ENCODE measurements at regions not wholly inside any gene's neighbourhood (a gene's known extent, or its start where the extent isn't known, plus 50 kb on each side); places are given as distances from the start of the nearest gene placed in this dataset.
"Not testable (repeated sequence)": the region's sequence is repeated elsewhere in the genome, so short reads cannot be mapped to it uniquely, and the experiment has no call there.

GRCh38 chr14:50023671-50024490 lies 92.5 kb downstream of the VCPKMT start:
- peaks cover under 1% of the 10 kb centered on the region for H3K4me1 ChIP-seq (ENCODE audit: insufficient read depth, low read length)
- H3K27me3 ChIP-seq (ENCODE audit: control insufficient read depth in 1 of 2, insufficient read depth in 2 of 2, low read length in 2 of 2): no peaks in the 10 kb centered on the region
- H3K4me3 ChIP-seq (ENCODE audit: low read depth in 1 of 2, low read length in 2 of 2): no peak overlapping the region
- no peaks in the 10 kb centered on the region for H3K36me3 ChIP-seq (ENCODE audit: insufficient read depth, low read length)
- H3K27ac ChIP-seq (ENCODE audit: low read depth, low read length): peak overlapping the region; percentile 57
- no peak overlapping the region for H3K9ac ChIP-seq (ENCODE audit: low read length)
- peaks cover 3% of the 10 kb centered on the region for H3K9me3 ChIP-seq (ENCODE audit: low read length)

GRCh38 chr14:50025073-50025472 lies 91.3 kb downstream of the VCPKMT start:
- Histone ChIP-seq H3K9ac (ENCODE audit: low read length) (no peak overlapping the region), H3K36me3 (ENCODE audit: insufficient read depth, low read length) (no peaks in the 10 kb centered on the region), H3K4me1 (ENCODE audit: insufficient read depth, low read length) (no peaks in the 10 kb centered on the region), H3K9me3 (ENCODE audit: low read length) (peaks cover 3% of the 10 kb centered on the region), H3K27me3 (ENCODE audit: control insufficient read depth in 1 of 2, insufficient read depth in 2 of 2, low read length in 2 of 2) (no peaks in the 10 kb centered on the region), H3K27ac (ENCODE audit: low read depth, low read length) (no peak overlapping the region), H3K4me3 (ENCODE audit: low read depth in 1 of 2, low read length in 2 of 2) (no peak overlapping the region)

- H3K9me3 ChIP-seq (ENCODE audit: low read length): peaks cover 3% of the 10 kb centered on the region
- H3K4me3 ChIP-seq (ENCODE audit: low read depth in 1 of 2, low read length in 2 of 2): no peak overlapping the region
- no peak overlapping the region for H3K27ac ChIP-seq (ENCODE audit: low read depth, low read length)
These were observed 90.6 kb downstream of the VCPKMT start for GRCh38 chr14:50025776-50026175.

GRCh38 chr14:50026396-50026795 lies 90.0 kb downstream of the VCPKMT start:
- no peak overlapping the region for H3K9ac ChIP-seq (ENCODE audit: low read length)
- peaks cover 3% of the 10 kb centered on the region for H3K9me3 ChIP-seq (ENCODE audit: low read length)
- H3K36me3 ChIP-seq (ENCODE audit: insufficient read depth, low read length): no peaks in the 10 kb centered on the region
- H3K4me3 ChIP-seq (ENCODE audit: low read depth in 1 of 2, low read length in 2 of 2): no peak overlapping the region
- H3K27me3 ChIP-seq (ENCODE audit: control insufficient read depth in 1 of 2, insufficient read depth in 2 of 2, low read length in 2 of 2): no peaks in the 10 kb centered on the region
- H3K27ac ChIP-seq (ENCODE audit: low read depth, low read length): no peak overlapping the region
- H3K4me1 ChIP-seq (ENCODE audit: insufficient read depth, low read length): no peaks in the 10 kb centered on the region

More at GRCh38 chr14:50025776-50026175, 90.6 kb downstream of the VCPKMT start:
- no peaks in the 10 kb centered on the region for H3K27me3 ChIP-seq (ENCODE audit: control insufficient read depth in 1 of 2, insufficient read depth in 2 of 2, low read length in 2 of 2)
- H3K4me1 ChIP-seq (ENCODE audit: insufficient read depth, low read length): no peaks in the 10 kb centered on the region
- no peak overlapping the region for H3K9ac ChIP-seq (ENCODE audit: low read length)
- H3K36me3 ChIP-seq (ENCODE audit: insufficient read depth, low read length): no peaks in the 10 kb centered on the region

GRCh38 chr14:50027816-50028215 lies 88.6 kb downstream of the VCPKMT start:
- no peak overlapping the region for H3K9ac ChIP-seq (ENCODE audit: low read length)
- H3K9me3 ChIP-seq (ENCODE audit: low read length): peaks cover 3% of the 10 kb centered on the region
- H3K27ac ChIP-seq (ENCODE audit: low read depth, low read length): no peak overlapping the region
- no peaks in the 10 kb centered on the region for H3K27me3 ChIP-seq (ENCODE audit: control insufficient read depth in 1 of 2, insufficient read depth in 2 of 2, low read length in 2 of 2)
- H3K4me1 ChIP-seq (ENCODE audit: insufficient read depth, low read length): no peaks in the 10 kb centered on the region
- no peak overlapping the region for H3K4me3 ChIP-seq (ENCODE audit: low read depth in 1 of 2, low read length in 2 of 2)
- H3K36me3 ChIP-seq (ENCODE audit: insufficient read depth, low read length): no peaks in the 10 kb centered on the region

GRCh38 chr14:50028458-50028857 lies 87.9 kb downstream of the VCPKMT start:
- Histone ChIP-seq H3K4me3 (ENCODE audit: low read depth in 1 of 2, low read length in 2 of 2) (no peak overlapping the region), H3K9ac (ENCODE audit: low read length) (no peak overlapping the region), H3K27ac (ENCODE audit: low read depth, low read length) (no peak overlapping the region)

GRCh38 chr14:50030036-50030435 lies 86.3 kb downstream of the VCPKMT start:
- H3K4me1 ChIP-seq (ENCODE audit: insufficient read depth, low read length): no peaks in the 10 kb centered on the region
- peaks cover 3% of the 10 kb centered on the region for H3K9me3 ChIP-seq (ENCODE audit: low read length)
- H3K27ac ChIP-seq (ENCODE audit: low read depth, low read length): no peak overlapping the region
- no peaks in the 10 kb centered on the region for H3K36me3 ChIP-seq (ENCODE audit: insufficient read depth, low read length)
- H3K27me3 ChIP-seq (ENCODE audit: control insufficient read depth in 1 of 2, insufficient read depth in 2 of 2, low read length in 2 of 2): no peaks in the 10 kb centered on the region
- no peak overlapping the region for H3K9ac ChIP-seq (ENCODE audit: low read length)
- no peak overlapping the region for H3K4me3 ChIP-seq (ENCODE audit: low read depth in 1 of 2, low read length in 2 of 2)

More at GRCh38 chr14:50028458-50028857, 87.9 kb downstream of the VCPKMT start:
- Histone ChIP-seq H3K36me3 (ENCODE audit: insufficient read depth, low read length) (no peaks in the 10 kb centered on the region), H3K27me3 (ENCODE audit: control insufficient read depth in 1 of 2, insufficient read depth in 2 of 2, low read length in 2 of 2) (no peaks in the 10 kb centered on the region), H3K9me3 (ENCODE audit: low read length) (peaks cover 3% of the 10 kb centered on the region), H3K4me1 (ENCODE audit: insufficient read depth, low read length) (no peaks in the 10 kb centered on the region)

GRCh38 chr14:50030911-50031310 lies 85.5 kb downstream of the VCPKMT start:
- H3K4me1 ChIP-seq (ENCODE audit: insufficient read depth, low read length); H3K27me3 ChIP-seq (ENCODE audit: control insufficient read depth in 1 of 2, insufficient read depth in 2 of 2, low read length in 2 of 2); H3K27ac ChIP-seq (ENCODE audit: low read depth, low read length): not testable (repeated sequence)

GRCh38 chr14:50031602-50032313 lies 84.6 kb downstream of the VCPKMT start:
- no peak overlapping the region for H3K9ac ChIP-seq (ENCODE audit: low read length)
- H3K36me3 ChIP-seq (ENCODE audit: insufficient read depth, low read length): no peaks in the 10 kb centered on the region
- no peak overlapping the region for H3K4me3 ChIP-seq (ENCODE audit: low read depth in 1 of 2, low read length in 2 of 2)
- no peaks in the 10 kb centered on the region for H3K9me3 ChIP-seq (ENCODE audit: low read length)
- no peak overlapping the region for H3K27ac ChIP-seq (ENCODE audit: low read depth, low read length)
- H3K27me3 ChIP-seq (ENCODE audit: control insufficient read depth in 1 of 2, insufficient read depth in 2 of 2, low read length in 2 of 2): no peaks in the 10 kb centered on the region
- H3K4me1 ChIP-seq (ENCODE audit: insufficient read depth, low read length): no peaks in the 10 kb centered on the region

More at GRCh38 chr14:50030911-50031310, 85.5 kb downstream of the VCPKMT start:
- not testable (repeated sequence) for H3K9me3 ChIP-seq (ENCODE audit: low read length); H3K9ac ChIP-seq (ENCODE audit: low read length); H3K4me3 ChIP-seq (ENCODE audit: low read depth in 1 of 2, low read length in 2 of 2); H3K36me3 ChIP-seq (ENCODE audit: insufficient read depth, low read length)

GRCh38 chr14:50032462-50033167 lies 83.8 kb downstream of the VCPKMT start:
- H3K27ac ChIP-seq (ENCODE audit: low read depth, low read length): not testable (repeated sequence)

GRCh38 chr14:50035214-50035613 lies 81.2 kb downstream of the VCPKMT start:
- no peak overlapping the region for H3K27ac ChIP-seq (ENCODE audit: low read depth, low read length)
- no peaks in the 10 kb centered on the region for H3K27me3 ChIP-seq (ENCODE audit: control insufficient read depth in 1 of 2, insufficient read depth in 2 of 2, low read length in 2 of 2)
- H3K9me3 ChIP-seq (ENCODE audit: low read length): no peaks in the 10 kb centered on the region
- no peak overlapping the region for H3K9ac ChIP-seq (ENCODE audit: low read length)
- no peak overlapping the region for H3K4me3 ChIP-seq (ENCODE audit: low read depth in 1 of 2, low read length in 2 of 2)
- H3K4me1 ChIP-seq (ENCODE audit: insufficient read depth, low read length): peaks cover 11% of the 10 kb centered on the region
- no peaks in the 10 kb centered on the region for H3K36me3 ChIP-seq (ENCODE audit: insufficient read depth, low read length)

More at GRCh38 chr14:50032462-50033167, 83.8 kb downstream of the VCPKMT start:
- not testable (repeated sequence) for H3K9ac ChIP-seq (ENCODE audit: low read length); H3K4me3 ChIP-seq (ENCODE audit: low read depth in 1 of 2, low read length in 2 of 2); H3K36me3 ChIP-seq (ENCODE audit: insufficient read depth, low read length); H3K9me3 ChIP-seq (ENCODE audit: low read length); H3K27me3 ChIP-seq (ENCODE audit: control insufficient read depth in 1 of 2, insufficient read depth in 2 of 2, low read length in 2 of 2); H3K4me1 ChIP-seq (ENCODE audit: insufficient read depth, low read length)
